ENCODE measurements at regions not wholly inside any gene's neighbourhood (a gene's known extent, or its start where the extent isn't known, plus 50 kb on each side); places are given as distances from the start of the nearest gene placed in this dataset.
A peak's percentile ranks its signal among the peaks of the same experiment; 100 is the strongest.

- DNase-seq (ENCODE audit: low read depth in 1 of 2, low spot score in 1 of 2) (no peak), FAIRE-seq (no peak), ATAC-seq (no peak)
- Histone ChIP-seq H3K4me3 (no peak overlapping the region), H3K27ac (peak overlapping the region; percentile 55 to 61), H3K4me1 (peaks cover 36% of the 10 kb centered on the region), H3K9me3 (no peaks in the 10 kb centered on the region; the same call in 2 of the 3 replicates), H3K4me2 (peak overlapping the region; percentile 21; the same call in 2 of the 3 replicates)
- ChIA-PET POLR2A (no interaction called here), CTCF (interaction anchor here (1.4 kb wide), 1 partner anchor 58 kb away, joined by 4 read pairs; no protein-coding TSS in a partner anchor)
- TF ChIP-seq SMC3 (IDR thresholded peaks at IDR 0.05) = no peak
- no peak for TF ChIP-seq HMGXB4 (CRISPR knock-in tag; IDR thresholded peaks at IDR 0.05; ENCODE audit: borderline replicate concordance)
- TF ChIP-seq JUN (IDR thresholded peaks at IDR 0.05) = no peak
- no peak for TF ChIP-seq CHD2 (IDR thresholded peaks at IDR 0.05; ENCODE audit: low read length, partially characterized antibody)
- TF ChIP-seq NFE2L2 (conservative IDR thresholded peaks at IDR 0.05; ENCODE audit: low read length) = no peak
- TF ChIP-seq HOXB13 (CRISPR knock-in tag; IDR thresholded peaks at IDR 0.05; ENCODE audit: low read depth) = no peak
- TF ChIP-seq KDM1A (IDR thresholded peaks at IDR 0.05; ENCODE audit: low read depth) = no peak
- TF ChIP-seq NPAS2 (CRISPR knock-in tag; IDR thresholded peaks at IDR 0.05; ENCODE audit: borderline replicate concordance) = no peak
- no peak for TF ChIP-seq MAZ (IDR thresholded peaks at IDR 0.05; ENCODE audit: borderline replicate concordance, low read depth, low read length)
- TF ChIP-seq CEBPB (IDR thresholded peaks at IDR 0.05) = no peak
- 77% methylated on average over 2 of the region's 2 CpGs for WGBS (ENCODE audit: missing lambda C conversion rate)
Observed at GRCh38 chr6:105489216-105489530, 86.3 kb upstream of the PREP start.

GRCh38 chr6:105488516-105489215 is 85.8 kb upstream of the PREP start:
- Histone ChIP-seq H3K4me1 (peaks cover 41% of the 10 kb centered on the region), H3K4me2 (peak overlapping the region; percentile 21; the same call in 2 of the 3 replicates), H3K9me3 (no peaks in the 10 kb centered on the region; the same call in 2 of the 3 replicates), H3K4me3 (no peak overlapping the region), H3K27ac (peak overlapping the region; percentile 55 to 61; a peak in 5 of 6 replicates)
- ChIA-PET POLR2A (no interaction called here), CTCF (interaction anchor here (1.1 to 1.4 kb wide), 3 partner anchors 9 to 65 kb away, joined by 3 to 4 read pairs (median 4); no protein-coding TSS in a partner anchor)
- DNase-seq (ENCODE audit: low read depth in 1 of 2, low spot score in 1 of 2) (no peak), ATAC-seq (no peak), FAIRE-seq (no peak)
- TF ChIP-seq MAFK (IDR thresholded peaks at IDR 0.05; ENCODE audit: partially characterized antibody) = no peak
- TF ChIP-seq TP53 (CRISPR knock-in tag; IDR thresholded peaks at IDR 0.05) = no peak
- TF ChIP-seq MAZ (IDR thresholded peaks at IDR 0.05; ENCODE audit: borderline replicate concordance, low read depth, low read length) = no peak
- TF ChIP-seq ELK1 (IDR thresholded peaks at IDR 0.05; ENCODE audit: low read depth, low read length) = no peak
- no peak for TF ChIP-seq HDAC2 (IDR thresholded peaks at IDR 0.05)
- no peak for TF ChIP-seq EP300 (IDR thresholded peaks at IDR 0.05)
- WGBS (ENCODE audit: missing lambda C conversion rate) = 84% methylated on average over 8 of the region's 8 CpGs

GRCh38 chr6:105487040-105487790 is 84.3 kb upstream of the PREP start:
- FAIRE-seq = no peak
- no peak for DNase-seq (ENCODE audit: low read depth in 1 of 2, low spot score in 1 of 2)
- TF ChIP-seq MAFK (IDR thresholded peaks at IDR 0.05; ENCODE audit: partially characterized antibody) (peak; percentile 60), TFCP2L1 (CRISPR knock-in tag; IDR thresholded peaks at IDR 0.05) (no peak)
- Histone ChIP-seq H3K4me1 (peaks cover 44% of the 10 kb centered on the region), H3K9me3 (no peaks in the 10 kb centered on the region; the same call in 2 of the 3 replicates), H3K27ac (peak overlapping the region; percentile 59 to 78; a peak in 5 of 6 replicates), H3K4me2 (no peak overlapping the region), H3K4me3 (no peak overlapping the region)
- POLR2A ChIA-PET = no interaction called here
- WGBS (ENCODE audit: missing lambda C conversion rate) = 90% methylated on average over 9 of the region's 9 CpGs
- ATAC-seq = no peak
- CTCF ChIA-PET = interaction anchor here (1.1 to 1.2 kb wide), 3 partner anchors 10 to 112 kb away, joined by 3 to 4 read pairs (median 3); no protein-coding TSS in a partner anchor
